H1 (cell line): ENCODE measurements at regions not wholly inside any gene's neighbourhood (a gene's known extent, or its start where the extent isn't known, plus 50 kb on each side); places are given as distances from the start of the nearest gene placed in this dataset.

Source experiments
- CTCF ChIA-PET: fragments of 300-600 bp; sonication (Branson Sonifier 250); formaldehyde crosslinking; loops from one replicate; lab custom pipeline; 2021; ENCODE audit not compliant: partially characterized antibody; lab: Charles Lee
- POLR2A ChIA-PET: fragments of 300-600 bp; sonication (Branson Sonifier 250); formaldehyde crosslinking; loops from one replicate; lab custom pipeline; 2021; ENCODE audit warnings: inconsistent platforms; ENCODE audit not compliant: partially characterized antibody; lab: Charles Lee
- DNase-seq, 2 experiments: peaks; one replicate each; pipeline versions ENCODE4 v3.0.0 to v3.0.0-alpha.2; 2010 to 2022; ENCODE audit warnings: low spot score in 2 of 2, low read depth in 1 of 2, mixed read lengths in 1 of 2
- FAIRE-seq: peaks from 2 replicates; lab custom pipeline; 2011; peaks lifted over from hg19 to GRCh38; lab: Jason Lieb, UNC
- H2AFZ ChIP-seq: 2 replicates; pipeline ENCODE4 v1.8.1; 2012; ENCODE audit warnings: low read length, inconsistent platforms
- H2AK5ac ChIP-seq: 2 replicates; pipeline ENCODE4 v1.6.1; 2013; ENCODE audit warnings: low read depth, low read length
- H2BK120ac ChIP-seq: replicated peaks from 2 replicates; pipeline ENCODE3; 2013; ENCODE audit warnings: low read depth, low read length, inconsistent platforms
- H2BK12ac ChIP-seq: 2 replicates; pipeline ENCODE4 v1.6.1; 2013; ENCODE audit warnings: low read depth, low read length
- H2BK15ac ChIP-seq: 2 replicates; pipeline ENCODE4 v1.6.1; 2013; ENCODE audit warnings: low read length
- H2BK20ac ChIP-seq: 2 replicates; pipeline ENCODE4 v1.6.1; 2013; ENCODE audit warnings: low read length
- H2BK5ac ChIP-seq: 2 replicates; pipeline ENCODE4 v1.6.1; 2013; ENCODE audit warnings: low read depth, low read length
- H3K14ac ChIP-seq: 2 replicates; pipeline ENCODE4 v1.6.1; 2013; ENCODE audit warnings: inconsistent platforms; ENCODE audit not compliant: insufficient read length
- H3K18ac ChIP-seq: 2 replicates; pipeline ENCODE4 v1.6.1; 2013; ENCODE audit warnings: low read length; ENCODE audit errors: extremely low read depth
- H3K23ac ChIP-seq: 2 replicates; pipeline ENCODE4 v1.6.1; 2013; ENCODE audit warnings: inconsistent platforms; ENCODE audit not compliant: insufficient read length
- H3K23me2 ChIP-seq: 2 replicates; pipeline ENCODE4 v1.6.1; 2013; ENCODE audit warnings: low read depth, low read length
- H3K27ac ChIP-seq: 2 replicates; pipeline ENCODE4 v1.6.1; 2011; ENCODE audit warnings: low read depth, low read length, inconsistent platforms
- H3K27me3 ChIP-seq, 4 experiments: replicated peaks in 1 of 4; 1 replicate in 1 of 4; 2 replicates in 3 of 4; pipeline versions ENCODE4 v1.6.1 to v1.8.1; 2011 to 2013; ENCODE audit warnings: low read length in 3 of 4, mild to moderate bottlenecking in 3 of 4, inconsistent platforms in 2 of 4, mixed read lengths in 2 of 4, moderate library complexity in 1 of 4; ENCODE audit not compliant: control insufficient read depth in 3 of 4, insufficient read depth in 3 of 4; ENCODE audit errors: extremely low read depth in 1 of 4
- H3K36me3 ChIP-seq, 4 experiments: 2 replicates each; pipeline versions ENCODE4 v1.6.1 to v1.8.1; 2011 to 2013; ENCODE audit warnings: mild to moderate bottlenecking in 4 of 4, low read length in 3 of 4, moderate library complexity in 2 of 4, control low read depth in 1 of 4, inconsistent platforms in 1 of 4; ENCODE audit not compliant: insufficient read depth in 4 of 4, control insufficient read depth in 2 of 4
- H3K4ac ChIP-seq: replicated peaks from 2 replicates; pipeline ENCODE3; 2013; ENCODE audit warnings: low read length, low read depth, mixed read lengths, inconsistent platforms; ENCODE audit not compliant: insufficient read length
- H3K4me1 ChIP-seq, 4 experiments: replicated peaks in 1 of 4; 1 replicate in 1 of 4; 2 replicates in 3 of 4; pipeline versions ENCODE4 v1.6.1 to v1.8.1; 2011 to 2013; ENCODE audit warnings: low read length in 3 of 4, inconsistent platforms in 2 of 4, mixed read lengths in 1 of 4; ENCODE audit not compliant: insufficient read depth in 4 of 4, control insufficient read depth in 3 of 4
- H3K4me2 ChIP-seq, 2 experiments: 2 replicates each; pipeline versions ENCODE4 v1.6.1 to v1.8.1; 2011 to 2013; ENCODE audit warnings: low read depth in 2 of 2, low read length in 2 of 2, control low read depth in 1 of 2, inconsistent platforms in 1 of 2, mild to moderate bottlenecking in 1 of 2; ENCODE audit not compliant: insufficient read depth in 1 of 2
- H3K4me3 ChIP-seq, 4 experiments: fragments of 200-600, 300-600 bp in 1 of 4; sonication (generic), shearing (Covaris generic), sonication (Bioruptor Twin) in 1 of 4; 2 replicates each; pipeline versions ENCODE4 v1.5.1 to v1.8.1; 2011 to 2016; ENCODE audit warnings: low read length in 4 of 4, low read depth in 3 of 4, control low read depth in 2 of 4, inconsistent platforms in 2 of 4, mild to moderate bottlenecking in 2 of 4, mixed read lengths in 1 of 4, moderate library complexity in 1 of 4; ENCODE audit not compliant: insufficient read depth in 2 of 4; ENCODE audit errors: extremely low read depth in 1 of 4
- H3K56ac ChIP-seq: replicated peaks from 2 replicates; pipeline ENCODE3; 2013; ENCODE audit warnings: low read depth, mild to moderate bottlenecking, mixed read lengths, low read length, inconsistent platforms; ENCODE audit not compliant: insufficient read length
- H3K79me1 ChIP-seq: 2 replicates; pipeline ENCODE4 v1.6.1; 2013; ENCODE audit warnings: low read depth, low read length, control low read depth
- H3K79me2 ChIP-seq, 2 experiments: 2 replicates each; pipeline versions ENCODE4 v1.6.1 to v1.8.1; 2012 to 2013; ENCODE audit warnings: low read length in 2 of 2, mild to moderate bottlenecking in 2 of 2, inconsistent platforms in 1 of 2; ENCODE audit not compliant: insufficient read depth in 2 of 2, control insufficient read depth in 1 of 2
- H3K9ac ChIP-seq, 4 experiments: replicated peaks in 1 of 4; 1 replicate in 1 of 4; 2 replicates in 3 of 4; pipeline versions ENCODE4 v1.6.1 to v1.8.1; 2011 to 2013; ENCODE audit warnings: low read depth in 3 of 4, low read length in 3 of 4, control low read depth in 2 of 4, mild to moderate bottlenecking in 2 of 4, moderate library complexity in 2 of 4, inconsistent platforms in 1 of 4; ENCODE audit errors: extremely low read depth in 1 of 4
- H3K9me3 ChIP-seq, 2 experiments: 2 replicates each; pipeline versions ENCODE4 v1.6.1 to v1.8.1; 2012 to 2013; ENCODE audit warnings: mild to moderate bottlenecking in 2 of 2, moderate library complexity in 2 of 2, control low read depth in 1 of 2, inconsistent platforms in 1 of 2, low read depth in 1 of 2, low read length in 1 of 2, mixed read lengths in 1 of 2; ENCODE audit not compliant: insufficient read depth in 2 of 2
- H4K20me1 ChIP-seq, 2 experiments: replicated peaks in 1 of 2; 2 replicates each; pipeline versions ENCODE3 to v1.8.1; 2011 to 2013; ENCODE audit warnings: inconsistent platforms in 2 of 2, low read length in 2 of 2, mild to moderate bottlenecking in 1 of 2; ENCODE audit not compliant: insufficient read depth in 2 of 2, control insufficient read depth in 1 of 2
- H4K5ac ChIP-seq: 2 replicates; pipeline ENCODE4 v1.6.1; 2013; ENCODE audit warnings: low read length, low read depth, mixed read lengths, inconsistent platforms; ENCODE audit not compliant: insufficient read length
- H4K8ac ChIP-seq: 2 replicates; pipeline ENCODE4 v1.8.0; 2013; ENCODE audit warnings: mild to moderate bottlenecking, moderate library complexity, low read length, inconsistent platforms; ENCODE audit not compliant: insufficient read depth; ENCODE audit errors: extremely low read depth
- H4K91ac ChIP-seq: replicated peaks from 2 replicates; pipeline ENCODE3; 2013; ENCODE audit warnings: low read length, mixed read lengths, inconsistent platforms; ENCODE audit not compliant: insufficient read length
- CREB1 ChIP-seq: IDR thresholded peaks from 2 replicates; pipeline ENCODE4 v1.6.1; 2012; ENCODE audit warnings: inconsistent platforms
- PHF8 ChIP-seq: fragments of 200-600 bp; sonication (generic); conservative IDR thresholded peaks from 2 replicates; pipeline ENCODE4 v1.7.1; 2012; ENCODE audit warnings: low read depth, mild to moderate bottlenecking, inconsistent platforms, low read length, moderate library complexity
- SAP30 ChIP-seq: fragments of 300-600 bp; sonication (generic); IDR thresholded peaks from 2 replicates; pipeline ENCODE4 v1.7.1; 2012; ENCODE audit warnings: low read length, moderate library complexity, mild to moderate bottlenecking, inconsistent platforms; ENCODE audit not compliant: insufficient read depth, insufficient replicate concordance
- TEAD4 ChIP-seq: IDR thresholded peaks from 2 replicates; pipeline ENCODE4 v1.6.1; 2012; ENCODE audit warnings: low read depth, low read length, inconsistent platforms, mixed read lengths
- WGBS, 2 experiments: shearing (Covaris generic) in 1 of 2; methylation state at CpG; one replicate each; pipeline versions ENCODE4 v1.1.6 to v1.1.7; 2013 to 2015; ENCODE audit warnings: low lambda C conversion rate in 2 of 2, mixed read lengths in 2 of 2, inconsistent platforms in 1 of 2, low coverage in 1 of 2, missing lambda C conversion rate in 1 of 2; ENCODE audit not compliant: insufficient replicate concordance in 2 of 2, insufficient coverage in 1 of 2, insufficient read length in 1 of 2; ENCODE audit errors: extremely low coverage in 1 of 2, missing lambda C conversion rate in 1 of 2; 5-methylcytosine and 5-hydroxymethylcytosine counted together

DNA sequence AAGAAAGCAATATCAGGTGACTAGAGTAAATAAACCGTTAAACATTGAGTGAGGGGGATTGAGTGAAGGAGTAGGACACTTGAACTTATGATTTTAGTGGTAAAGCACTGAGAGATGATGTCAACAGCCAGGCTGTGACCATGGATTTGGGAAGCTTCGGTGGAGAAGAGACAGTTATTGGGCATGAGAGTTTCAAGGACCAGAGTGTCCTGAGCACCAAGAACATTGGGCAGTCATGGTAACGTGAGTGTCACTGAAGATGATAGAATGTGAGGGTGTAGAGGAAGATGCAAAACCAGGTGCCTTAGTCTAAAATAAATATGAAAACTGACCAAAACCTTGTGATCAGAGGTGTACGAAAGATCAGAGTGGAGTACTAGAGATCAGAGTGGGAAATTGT lies 248.1 kb downstream of the ASXL3 start:
- Histone ChIP-seq H3K14ac (no peak overlapping the region), H3K4me1 (no peaks in the 10 kb centered on the region), H2BK15ac (no peak overlapping the region), H4K91ac (no peak overlapping the region), H4K5ac (no peak overlapping the region), H3K4me3 (no peak overlapping the region), H3K56ac (no peak overlapping the region), H3K27ac (no peak overlapping the region), H2AFZ (no peak overlapping the region), H2BK12ac (no peak overlapping the region), H3K9ac (no peak overlapping the region), H3K79me1 (no peaks in the 10 kb centered on the region), H3K27me3 (no peaks in the 10 kb centered on the region), H3K4ac (no peak overlapping the region), H3K23me2 (no peaks in the 10 kb centered on the region), H4K20me1 (no peaks in the 10 kb centered on the region), H3K36me3 (no peaks in the 10 kb centered on the region), H2BK20ac (no peak overlapping the region), H3K18ac (no peak overlapping the region), H2BK120ac (no peak overlapping the region), H3K9me3 (no peaks in the 10 kb centered on the region), H3K23ac (no peak overlapping the region), H4K8ac (no peak overlapping the region), H2AK5ac (no peak overlapping the region), H3K4me2 (no peak overlapping the region), H3K79me2 (no peaks in the 10 kb centered on the region), H2BK5ac (no peak overlapping the region)
- DNase-seq (no peak), FAIRE-seq (no peak)
- WGBS, 2 experiments = 88% methylated on average over 4 of the region's 4 CpGs; no CpG with 5 or more reads in 1 of the 2 experiments
- TF ChIP-seq CREB1 = no peak
- TF ChIP-seq PHF8 = no peak
- TF ChIP-seq SAP30 = no peak
- TF ChIP-seq TEAD4 = no peak
- CTCF ChIA-PET = no interaction called here
- POLR2A ChIA-PET = no interaction called here
